GM12865 (cell line): ENCODE measurements at regions not wholly inside any gene's neighbourhood (a gene's known extent, or its start where the extent isn't known, plus 50 kb on each side); places are given as distances from the start of the nearest gene placed in this dataset.

ENCODE experiments used
- DNase-seq: peaks from one replicate; pipeline ENCODE4 v3.0.0; 2010; ENCODE audit warnings: low read depth
- H3K4me3 ChIP-seq: 2 replicates; pipeline ENCODE4 v1.5.1; 2011; ENCODE audit warnings: mild to moderate bottlenecking, low read depth, low read length, control low read depth
- CTCF ChIP-seq: IDR thresholded peaks from 2 replicates; pipeline ENCODE4 v1.5.1; 2011; ENCODE audit warnings: low read length, control low read depth, low read depth, inconsistent platforms; ENCODE audit not compliant: insufficient read depth; ENCODE audit errors: missing control alignments

GRCh38 chr2:23211987-23212583 is 172.9 kb upstream of the KLHL29 start:
- no peak overlapping the region for H3K4me3 ChIP-seq
- no peak for TF ChIP-seq CTCF
- no peak for DNase-seq

- no peak for DNase-seq
- H3K4me3 ChIP-seq = no peak overlapping the region
- TF ChIP-seq CTCF = no peak
Observed at GRCh38 chr2:23213196-23213595, 171.8 kb upstream of the KLHL29 start.

GRCh38 chr2:23215016-23215415 is 170.0 kb upstream of the KLHL29 start:
- no peak for DNase-seq
- no peak overlapping the region for H3K4me3 ChIP-seq
- TF ChIP-seq CTCF = no peak

GRCh38 chr2:23219666-23220065 is 165.3 kb upstream of the KLHL29 start:
- no peak overlapping the region for H3K4me3 ChIP-seq
- DNase-seq = no peak
- TF ChIP-seq CTCF = no peak

- TF ChIP-seq CTCF = no peak
- no peak for DNase-seq
- no peak overlapping the region for H3K4me3 ChIP-seq
Observed at GRCh38 chr2:23220513-23221094, 164.4 kb upstream of the KLHL29 start.

GRCh38 chr2:23221236-23221635 is 163.7 kb upstream of the KLHL29 start:
- DNase-seq = no peak
- H3K4me3 ChIP-seq = no peak overlapping the region
- TF ChIP-seq CTCF = no peak

GRCh38 chr2:23221901-23222300 is 163.1 kb upstream of the KLHL29 start:
- no peak for DNase-seq
- no peak overlapping the region for H3K4me3 ChIP-seq
- no peak for TF ChIP-seq CTCF
